NOMO-1 treated with DMSO at 0.1 percent for 48 hours (cell line): ENCODE measurements at regions not wholly inside any gene's neighbourhood (a gene's known extent, or its start where the extent isn't known, plus 50 kb on each side); places are given as distances from the start of the nearest gene placed in this dataset.
A peak's percentile ranks its signal among the peaks of the same experiment; 100 is the strongest.

Experiments
- DNase-seq: peaks from one replicate; lab custom pipeline; 2025; ENCODE audit not compliant: unreplicated experiment; lab: John Stamatoyannopoulos, UW

DNA sequence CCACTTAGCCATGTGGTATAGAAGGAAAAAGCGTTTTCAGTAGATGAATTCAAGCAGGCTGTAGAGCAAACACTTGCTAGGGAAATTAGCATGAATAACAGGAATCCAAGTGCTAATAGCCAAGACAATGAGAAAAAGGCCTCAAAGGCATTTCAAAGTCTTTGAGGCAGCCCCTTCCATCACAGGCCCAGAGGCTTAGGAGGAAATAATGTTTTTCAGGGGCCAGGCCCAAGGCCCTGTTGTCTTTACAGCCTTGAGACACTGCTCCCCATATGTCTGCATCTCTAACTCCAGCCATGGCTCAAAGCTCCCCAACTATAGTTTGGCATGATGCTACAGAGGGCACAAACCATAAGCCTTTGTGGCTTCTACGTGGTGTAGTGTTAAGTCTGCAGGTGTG is 563.5 kb downstream of the TAF11L14 start:
- no peak for DNase-seq

DNA sequence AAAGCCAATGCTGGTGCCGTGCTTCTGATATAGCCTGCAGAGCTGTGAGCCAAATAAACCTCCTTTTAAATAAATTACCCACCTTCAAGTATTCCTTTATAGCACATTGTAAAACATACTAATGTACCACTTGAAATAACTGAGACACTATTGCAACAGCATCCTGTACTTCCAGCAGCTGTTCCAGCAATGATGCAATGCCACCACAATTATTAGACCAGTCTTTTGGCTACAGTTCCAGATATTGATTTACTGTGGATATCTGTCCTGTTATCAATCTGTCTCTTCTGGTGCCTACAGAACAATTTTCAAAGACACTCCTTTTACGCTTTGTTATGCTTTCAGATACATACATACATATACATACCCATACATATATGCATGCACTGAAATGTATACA is 567.9 kb downstream of the TAF11L14 start:
- peak; percentile 53 for DNase-seq

DNA sequence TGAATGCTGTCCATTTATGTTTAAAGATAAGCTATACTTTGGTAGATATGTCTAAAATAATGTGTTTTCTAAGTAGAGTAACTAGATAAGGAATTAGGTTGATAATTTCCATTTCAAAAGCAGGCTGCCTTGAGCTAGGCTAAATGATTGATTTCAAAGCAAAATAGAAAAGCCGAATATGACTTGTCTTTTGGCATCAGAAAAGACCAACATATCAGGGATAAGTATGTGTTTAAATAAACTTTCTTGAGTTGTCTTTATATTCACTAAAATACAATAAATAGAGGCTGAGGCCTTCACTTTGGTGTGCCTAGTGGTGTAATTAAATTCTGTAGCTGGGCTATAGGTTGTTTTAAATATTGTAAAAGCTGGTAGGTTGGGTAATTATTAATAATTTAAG is 569.0 kb downstream of the TAF11L14 start:
- DNase-seq: no peak

DNA sequence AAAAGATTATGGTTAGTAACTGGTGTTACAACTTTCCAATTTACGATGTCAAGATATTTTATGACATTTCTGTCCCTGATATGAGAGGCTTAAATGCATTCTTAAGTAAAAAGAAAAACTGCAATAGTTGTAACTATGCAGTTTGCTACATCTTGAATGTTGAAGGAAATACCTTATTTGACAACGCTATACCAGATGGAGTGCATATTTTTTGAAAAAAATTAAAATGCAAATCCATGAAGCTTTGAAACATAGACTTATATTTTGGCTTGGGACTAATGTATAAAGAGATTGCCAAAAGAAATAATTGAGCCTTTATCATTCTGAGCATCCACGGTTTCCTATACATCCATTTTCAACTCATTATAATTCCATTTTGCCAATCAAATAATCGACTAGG is 579.4 kb downstream of the TAF11L14 start:
- DNase-seq: no peak

DNA sequence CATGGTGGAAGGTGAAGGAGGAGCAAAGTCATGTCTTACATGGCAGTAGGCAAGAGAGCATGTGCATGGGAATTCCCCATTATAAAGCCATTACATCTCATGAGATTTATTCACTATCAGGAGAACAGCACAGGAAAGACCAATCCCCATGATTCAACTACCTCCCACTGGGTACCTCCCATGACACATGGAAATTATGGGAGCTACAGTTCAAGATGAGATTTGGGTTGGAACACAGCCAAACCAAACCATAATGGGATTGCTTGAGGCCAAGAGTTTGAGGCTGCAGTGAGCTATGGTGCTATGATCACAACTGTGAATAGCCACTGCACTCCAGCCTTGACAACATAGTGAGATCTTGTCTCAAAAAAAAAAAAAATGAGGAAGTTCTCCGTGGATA is 581.8 kb downstream of the TAF11L14 start:
- DNase-seq: no peak

DNA sequence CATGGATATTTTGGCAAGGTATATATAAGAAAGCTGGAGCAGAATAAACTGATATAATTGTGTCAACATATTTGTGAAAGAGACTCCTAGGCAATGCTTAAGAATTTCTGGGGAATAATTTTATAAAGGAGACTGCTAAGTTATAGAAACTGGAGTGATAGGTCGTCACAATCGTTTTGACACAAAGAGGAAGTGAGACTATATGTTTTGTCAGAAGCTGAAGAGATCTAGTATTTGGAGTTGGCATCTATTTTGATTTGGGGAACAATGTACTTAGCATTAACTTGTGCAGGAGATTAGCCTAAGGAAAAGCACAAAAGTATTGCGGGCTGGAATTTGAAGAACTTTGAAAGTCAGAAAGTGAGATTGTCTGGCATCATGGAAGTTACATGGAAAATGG is 582.5 kb downstream of the TAF11L14 start:
- peak; percentile 93 for DNase-seq

DNA sequence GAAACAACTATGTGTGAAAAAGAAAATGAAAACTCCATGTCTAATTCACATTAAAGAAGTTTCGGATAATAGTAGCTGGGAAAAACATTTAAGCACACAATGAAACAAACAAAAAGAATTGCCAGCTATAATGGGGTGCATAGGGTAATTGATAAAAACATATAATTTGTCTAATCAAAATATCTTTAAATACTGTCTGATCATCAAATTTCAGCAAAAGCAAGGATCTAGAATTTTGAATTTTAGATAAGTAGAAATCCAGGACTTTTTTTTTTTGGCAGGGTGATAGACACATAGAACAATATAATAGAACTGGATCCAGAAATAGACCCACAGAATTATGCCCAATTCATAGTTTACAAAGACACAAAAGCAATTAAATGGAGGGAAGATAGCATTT is 585.0 kb downstream of the TAF11L14 start:
- DNase-seq: no peak

DNA sequence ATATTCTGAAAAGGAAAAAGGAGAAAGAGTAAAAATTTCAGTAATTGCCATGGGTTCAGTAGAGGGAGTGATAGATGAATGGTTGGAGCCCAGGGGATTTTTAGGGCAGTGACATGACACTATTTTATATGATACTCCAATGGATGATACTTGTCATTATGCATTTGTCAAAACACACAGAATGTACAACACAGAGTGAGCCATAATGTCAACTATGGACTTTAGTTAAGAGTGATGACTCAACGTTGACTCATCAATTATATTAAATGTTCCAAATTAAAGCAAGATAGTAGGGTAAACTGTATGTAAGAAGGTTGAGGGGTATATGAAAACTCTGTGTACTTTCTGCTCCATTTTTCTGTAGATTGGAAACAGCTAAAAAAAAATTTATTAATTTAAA is 586.4 kb downstream of the TAF11L14 start:
- no peak for DNase-seq

DNA sequence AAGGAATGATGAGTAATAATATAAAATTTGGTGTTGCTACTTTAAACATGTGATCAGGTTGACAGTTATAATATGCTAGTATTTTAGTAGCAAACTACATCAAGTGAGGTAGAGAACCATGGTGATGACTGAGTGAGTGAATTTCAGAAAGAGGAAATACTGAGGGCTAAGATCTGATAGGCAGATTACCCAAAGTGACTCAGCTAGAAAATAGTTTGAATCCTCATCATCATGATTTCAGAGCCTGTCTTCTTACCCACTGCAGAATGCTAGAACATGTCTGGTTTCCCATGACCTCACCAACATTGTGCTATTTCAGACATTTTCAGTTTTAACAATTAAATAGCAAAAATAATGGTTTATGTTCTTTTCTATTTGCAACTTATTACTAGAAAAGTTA is 602.1 kb downstream of the TAF11L14 start:
- peak; percentile 53 for DNase-seq

DNA sequence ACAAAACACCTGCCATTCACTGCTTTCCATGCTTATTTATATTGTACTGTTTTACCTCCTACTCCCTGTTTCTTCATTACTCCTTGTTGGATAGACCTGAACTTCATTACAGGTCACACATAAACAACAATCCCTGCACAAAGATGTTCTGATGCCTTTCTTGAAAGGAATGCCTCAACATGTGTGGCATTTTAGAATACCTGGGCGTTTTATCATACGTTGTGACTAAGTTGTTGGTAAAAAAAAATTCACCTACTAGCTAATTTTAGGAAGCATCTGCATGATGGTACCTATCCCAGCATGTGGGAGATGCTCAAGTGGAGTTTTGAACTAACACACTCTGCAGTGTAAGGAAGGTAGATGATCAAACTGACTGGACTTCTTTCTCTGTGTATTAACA is 604.1 kb downstream of the TAF11L14 start:
- DNase-seq: no peak

DNA sequence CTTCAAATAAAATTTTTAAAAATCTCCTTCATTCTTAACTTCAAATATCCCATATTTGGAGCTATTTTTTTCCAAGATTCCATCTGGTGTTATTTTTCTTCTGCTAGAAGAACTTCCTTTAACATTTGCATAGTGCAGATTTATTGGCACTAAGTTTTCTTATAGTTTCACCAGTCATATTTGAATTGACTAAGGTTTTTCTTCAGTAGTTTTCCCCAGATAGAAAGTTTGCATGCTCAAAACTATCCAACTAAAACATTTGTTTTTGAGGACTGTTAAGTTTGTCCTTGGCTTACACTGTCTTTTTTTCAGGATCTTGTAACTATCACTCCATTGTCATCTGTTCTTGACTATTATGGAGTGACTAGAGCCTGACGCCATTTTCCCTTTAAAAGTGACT is 606.7 kb downstream of the TAF11L14 start:
- DNase-seq: no peak

DNA sequence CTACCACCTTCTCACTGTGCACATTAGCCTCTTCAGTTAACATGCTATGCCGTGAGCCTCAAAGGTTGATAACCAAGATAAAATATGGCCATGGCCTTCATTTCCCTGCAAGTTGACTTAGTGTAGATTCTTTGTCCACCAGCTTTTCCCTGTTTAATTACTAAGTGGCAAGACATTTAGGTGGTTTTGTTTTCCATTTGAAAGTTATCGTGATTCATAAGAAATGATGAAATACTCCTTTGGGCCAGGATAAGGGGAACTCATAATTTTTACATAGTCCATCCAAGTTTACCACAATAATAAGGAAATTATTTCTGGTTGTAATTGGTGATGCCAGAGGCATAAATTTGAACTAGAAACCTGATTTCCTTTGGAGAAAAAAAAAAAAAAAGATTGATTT is 609.6 kb downstream of the TAF11L14 start:
- no peak for DNase-seq

DNA sequence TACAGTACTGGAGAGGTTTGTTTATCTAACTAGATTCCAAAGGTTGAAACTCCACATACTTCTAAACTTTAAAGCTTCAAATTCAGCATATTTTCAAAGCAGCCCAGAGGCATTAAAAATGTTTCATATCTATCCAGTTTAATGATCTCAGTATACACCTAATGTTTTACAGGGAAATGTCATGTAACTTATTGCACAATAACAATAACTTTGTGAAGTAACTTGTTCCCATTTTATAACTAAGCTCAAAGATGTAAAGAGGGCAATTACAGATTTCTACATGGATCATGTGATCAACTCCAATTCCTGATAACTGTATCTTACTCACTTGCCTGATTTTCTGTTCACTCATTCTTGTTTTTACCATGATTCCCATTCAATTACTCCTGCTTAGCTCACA is 610.0 kb downstream of the TAF11L14 start:
- peak; percentile 58 for DNase-seq

DNA sequence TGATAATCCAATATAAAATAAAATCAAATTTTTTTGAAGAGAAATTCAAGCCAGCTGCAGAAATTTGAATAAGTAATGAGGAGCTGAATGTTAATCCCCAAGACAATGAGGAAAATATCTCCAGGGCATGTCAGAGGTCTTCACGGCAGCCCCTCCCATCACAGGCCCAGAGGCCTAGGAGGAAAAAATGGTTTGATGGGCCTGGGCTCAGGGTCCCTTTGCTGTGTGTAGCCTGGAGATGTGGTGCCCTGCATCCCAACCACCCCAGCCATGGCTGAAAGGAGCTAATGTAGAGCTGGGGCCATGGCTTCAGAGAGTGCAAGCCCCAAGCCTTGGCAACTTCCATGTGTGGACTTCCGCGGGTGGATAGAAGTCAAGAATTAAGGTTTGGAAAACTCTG is 618.3 kb downstream of the TAF11L14 start:
- no peak for DNase-seq

DNA sequence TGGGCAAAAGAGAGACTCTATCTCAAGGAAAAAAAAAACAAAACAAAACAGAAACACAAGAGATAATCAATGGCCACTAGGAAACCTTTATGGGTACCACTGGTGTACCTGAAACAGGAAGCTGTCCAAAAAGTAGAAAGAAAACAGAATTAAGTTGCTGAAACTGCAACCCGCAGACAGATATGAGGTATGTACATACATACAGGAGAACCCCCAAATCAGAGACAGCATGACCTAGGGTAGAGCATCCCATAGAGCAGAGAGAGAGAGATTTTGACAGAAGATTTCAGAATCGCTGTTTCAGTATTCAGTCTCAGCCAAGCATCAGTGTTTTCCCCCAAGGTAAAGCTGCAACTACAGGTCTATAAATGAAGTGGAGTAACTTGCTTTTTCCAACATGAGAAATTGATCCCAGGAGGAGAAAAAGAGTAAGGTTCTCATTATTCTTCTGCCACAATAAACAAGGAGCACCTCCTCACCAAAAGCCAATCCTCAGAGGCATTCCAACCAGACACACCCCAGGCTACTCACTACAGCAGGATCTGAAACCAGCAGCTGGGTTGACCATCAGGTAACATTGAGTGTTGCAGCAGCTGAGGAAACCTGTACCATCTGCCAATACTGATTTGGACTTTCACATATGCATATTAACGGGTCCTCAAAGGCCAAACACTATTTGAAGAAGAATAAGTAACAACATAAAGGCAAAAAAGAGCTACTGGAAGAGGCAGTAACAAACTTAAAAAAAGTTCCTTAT is 630.0 kb downstream of the TAF11L14 start:
- no peak for DNase-seq

DNA sequence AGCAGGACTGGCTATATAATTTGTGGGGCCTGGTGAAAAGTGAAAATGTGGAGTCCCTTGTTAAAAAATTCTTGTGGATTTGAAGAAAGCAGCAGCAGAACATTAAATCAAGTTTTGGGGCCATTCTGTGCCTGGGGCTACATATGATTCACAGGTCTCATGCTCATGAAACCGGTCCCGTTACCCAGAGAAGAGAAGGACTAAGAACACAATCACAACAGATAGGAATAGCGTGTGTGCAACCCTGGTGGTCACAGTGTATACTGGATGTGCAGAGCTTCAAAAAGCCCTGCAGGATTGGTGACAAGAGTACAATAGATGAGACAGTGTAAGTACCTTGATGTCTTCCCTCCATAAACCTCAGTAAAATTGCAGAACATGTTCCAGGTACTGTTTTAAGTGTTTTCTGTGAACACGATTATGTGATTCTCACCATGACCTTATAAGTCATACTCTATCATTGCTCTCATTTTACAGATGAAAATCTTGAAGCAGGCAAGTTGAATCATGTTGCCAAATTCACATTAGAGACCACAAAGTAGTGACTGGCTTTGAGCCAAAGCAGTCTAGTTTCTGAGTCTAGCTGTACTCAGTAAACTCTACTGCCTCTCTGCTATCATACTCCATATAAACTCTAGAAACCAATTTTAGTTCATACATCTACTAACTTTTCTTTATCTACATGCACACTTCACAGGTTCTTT is 636.5 kb downstream of the TAF11L14 start:
- DNase-seq: no peak

DNA sequence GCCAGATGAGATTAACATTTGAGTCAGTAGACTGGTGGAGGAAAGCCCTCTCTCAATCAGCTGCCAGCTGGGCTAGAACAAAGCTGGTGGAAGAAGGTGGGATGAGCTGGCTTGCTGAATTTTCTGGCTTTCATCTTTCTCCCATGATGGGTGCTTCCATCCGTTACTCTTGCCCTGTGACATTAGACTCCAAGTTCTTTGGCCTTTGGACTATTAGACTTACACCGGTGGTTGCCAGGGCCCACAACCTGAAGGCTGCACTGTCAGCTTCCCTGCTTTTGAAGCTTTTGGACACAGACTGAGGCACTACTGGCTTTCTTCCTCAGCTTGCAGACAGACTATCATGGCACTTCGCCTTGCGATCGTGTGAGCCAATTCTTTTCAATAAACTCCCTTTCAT is 642.7 kb downstream of the TAF11L14 start:
- DNase-seq: no peak

DNA sequence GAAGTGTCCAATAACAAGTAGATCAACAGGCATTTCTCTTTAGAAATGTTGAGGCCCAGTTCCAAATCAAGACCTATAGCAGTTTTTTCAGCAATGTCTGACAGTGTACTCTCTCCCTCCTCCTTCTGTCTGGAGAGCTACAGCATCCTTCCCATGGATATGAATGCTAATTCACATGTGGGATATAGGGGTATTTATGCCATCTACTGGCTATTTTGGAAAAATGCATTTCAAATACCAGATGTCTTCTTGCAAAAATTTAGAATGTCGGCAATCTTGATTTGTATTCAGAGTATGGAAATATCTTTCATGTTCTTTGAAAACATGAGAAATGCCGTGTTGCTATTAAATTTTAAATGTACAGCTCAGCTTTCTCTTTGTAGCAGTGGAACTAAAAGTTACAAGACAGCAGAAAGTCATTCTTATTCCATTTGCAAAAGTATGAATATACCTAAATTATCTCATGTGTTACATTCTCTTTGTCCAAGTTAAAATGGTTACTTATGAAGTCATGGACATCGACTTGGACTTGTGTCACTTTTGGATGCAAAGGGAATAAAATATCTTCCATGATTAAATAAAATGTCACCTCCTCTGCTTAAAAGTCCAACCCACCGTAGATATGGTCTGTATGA is 647.8 kb downstream of the TAF11L14 start:
- DNase-seq: peak; percentile 73

DNA sequence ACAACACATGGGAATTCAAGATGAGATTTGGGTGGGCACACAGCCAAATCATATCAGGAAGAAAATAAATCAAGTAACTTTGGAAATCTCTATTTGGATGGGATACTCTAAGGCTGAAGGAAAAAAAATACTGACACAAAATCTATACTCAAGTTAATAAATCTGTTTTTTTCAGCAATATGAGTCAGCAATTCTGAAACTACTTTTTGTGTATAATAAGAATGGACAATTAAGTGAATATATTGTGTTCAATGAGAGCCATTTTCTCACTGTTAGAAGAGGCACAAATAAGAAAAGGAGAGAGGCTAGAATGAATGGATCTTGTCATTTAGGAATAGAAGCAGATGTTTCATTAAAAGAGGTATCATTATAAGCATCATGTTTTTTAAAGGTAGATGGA is 651.0 kb downstream of the TAF11L14 start:
- no peak for DNase-seq

DNA sequence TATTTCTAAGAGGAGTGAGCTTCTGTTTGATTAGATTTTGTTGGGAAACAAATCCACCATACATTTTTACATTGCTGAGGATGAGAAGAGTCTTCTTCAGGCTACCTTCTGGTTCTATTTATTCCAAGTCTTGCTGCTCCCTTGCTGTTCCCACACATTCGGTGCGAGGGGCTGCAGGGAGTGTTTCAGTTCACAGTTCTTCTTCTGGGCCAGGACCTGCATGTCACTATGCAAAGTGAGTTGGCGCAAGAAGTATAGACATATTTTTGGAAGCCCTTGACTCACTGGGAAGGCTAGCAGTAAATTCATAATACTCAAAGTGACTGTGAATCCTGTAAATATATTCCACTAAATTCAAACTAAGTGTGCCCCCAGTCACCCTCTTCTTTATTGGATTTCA is 657.9 kb downstream of the TAF11L14 start:
- DNase-seq: no peak

DNA sequence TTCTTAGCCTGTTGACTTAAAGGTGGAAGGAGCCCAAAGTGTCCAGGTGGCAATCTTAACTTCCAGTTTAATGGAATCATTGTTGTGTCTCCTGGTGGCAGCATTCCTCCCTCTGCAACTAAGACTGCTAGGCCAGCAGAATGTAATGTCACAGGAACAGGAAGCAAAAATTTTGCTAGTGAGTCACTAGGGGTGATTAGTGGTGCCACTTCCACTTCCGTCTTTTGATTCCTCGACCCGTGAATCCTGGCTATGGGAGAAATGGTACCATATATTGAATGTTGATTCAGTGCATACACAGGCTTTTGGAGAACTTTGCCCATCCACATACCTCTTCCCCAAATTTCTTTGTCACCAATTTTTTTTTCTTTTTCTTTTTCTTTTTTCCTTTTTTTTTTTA is 661.4 kb downstream of the TAF11L14 start:
- DNase-seq: peak; percentile 64

DNA sequence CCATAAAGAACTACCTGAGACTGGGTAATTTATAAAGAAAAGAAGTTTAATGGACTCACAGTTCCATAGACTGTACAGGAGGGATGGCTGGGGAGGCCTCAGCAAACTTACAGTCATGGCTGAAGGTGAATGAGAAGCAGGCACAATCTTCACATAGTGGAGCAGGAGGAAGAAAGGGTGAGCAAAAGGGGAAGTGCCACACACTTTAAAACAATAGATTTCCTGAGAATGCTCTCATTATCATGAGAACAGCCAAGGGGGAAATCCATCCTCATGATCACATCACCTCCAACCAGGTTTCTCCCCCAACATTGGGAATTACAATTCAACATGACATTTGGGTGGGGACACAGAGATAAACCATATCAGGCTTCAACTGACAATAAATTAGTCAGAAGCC is 664.9 kb downstream of the TAF11L14 start:
- peak; percentile 68 for DNase-seq
